DMS53 treated with DMSO at 0.1 percent for 48 hours (cell line): ENCODE measurements at regions not wholly inside any gene's neighbourhood (a gene's known extent, or its start where the extent isn't known, plus 50 kb on each side); places are given as distances from the start of the nearest gene placed in this dataset.

ENCODE experiments used
- DNase-seq: peaks from one replicate; lab custom pipeline; 2025; ENCODE audit not compliant: unreplicated experiment; lab: John Stamatoyannopoulos, UW

DNA sequence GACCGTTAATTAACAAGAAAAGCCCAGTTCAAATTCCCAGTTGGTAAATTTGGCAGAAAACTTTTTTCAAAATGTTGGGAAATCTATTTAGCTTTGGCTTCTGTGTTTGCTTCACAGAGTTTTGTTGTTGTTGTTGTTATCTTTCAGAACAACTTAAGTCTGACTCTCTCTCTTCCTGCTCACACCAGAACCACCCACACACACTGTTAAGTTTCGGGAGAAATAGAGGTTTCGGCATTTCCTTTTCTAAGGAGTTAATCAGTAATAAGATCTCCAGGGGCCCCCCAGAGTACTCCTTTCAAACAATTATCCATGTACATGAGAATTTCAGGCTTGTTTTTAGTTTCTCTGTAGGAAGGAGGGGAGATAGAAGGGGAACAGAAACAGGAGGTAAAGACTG, 106.2 kb upstream of the PTCHD1 start:
- no peak for DNase-seq

DNA sequence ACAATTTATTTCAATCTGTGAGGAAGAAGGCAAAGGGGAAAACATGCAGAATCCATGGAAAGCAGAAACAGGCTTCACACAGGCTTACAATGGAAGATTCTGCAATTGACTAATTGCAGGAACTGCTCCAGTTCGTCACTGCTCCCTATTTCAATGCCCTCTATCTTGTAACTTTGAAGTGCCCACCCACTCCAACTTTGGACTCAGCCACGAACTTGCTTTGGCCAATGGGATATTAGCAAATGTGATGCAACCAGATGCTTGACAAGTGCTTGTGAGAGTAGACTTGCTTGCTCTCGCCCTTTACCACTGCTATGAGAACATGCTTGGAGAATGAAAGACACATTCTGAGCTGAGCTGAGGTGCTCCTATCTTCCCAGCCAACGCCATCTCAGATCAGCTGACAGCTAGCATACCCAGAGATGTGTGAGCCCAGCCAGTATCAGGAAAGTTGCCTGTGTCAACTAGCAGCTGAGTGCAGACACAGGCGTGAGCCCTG, 105.7 kb upstream of the PTCHD1 start:
- DNase-seq: no peak

DNA sequence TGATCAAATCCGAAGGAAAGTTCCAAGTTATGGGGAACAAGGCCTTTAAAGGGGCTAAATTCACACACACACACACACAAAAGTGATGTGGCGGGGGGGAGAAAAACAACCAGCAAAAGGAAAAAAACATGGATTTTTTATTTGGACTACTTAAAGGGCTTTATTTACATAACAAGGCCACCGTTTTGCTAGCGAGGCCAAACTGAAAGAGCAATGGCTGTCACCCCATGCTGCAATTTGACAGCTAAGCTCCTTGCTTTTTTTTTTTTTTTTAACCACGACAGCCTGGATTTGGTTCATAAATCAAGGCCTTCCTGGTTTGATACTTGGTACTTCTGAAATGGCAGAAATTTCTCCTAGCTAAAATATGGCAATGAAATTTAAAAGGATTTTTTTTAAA, 99.6 kb upstream of the PTCHD1 start:
- DNase-seq: no peak

DNA sequence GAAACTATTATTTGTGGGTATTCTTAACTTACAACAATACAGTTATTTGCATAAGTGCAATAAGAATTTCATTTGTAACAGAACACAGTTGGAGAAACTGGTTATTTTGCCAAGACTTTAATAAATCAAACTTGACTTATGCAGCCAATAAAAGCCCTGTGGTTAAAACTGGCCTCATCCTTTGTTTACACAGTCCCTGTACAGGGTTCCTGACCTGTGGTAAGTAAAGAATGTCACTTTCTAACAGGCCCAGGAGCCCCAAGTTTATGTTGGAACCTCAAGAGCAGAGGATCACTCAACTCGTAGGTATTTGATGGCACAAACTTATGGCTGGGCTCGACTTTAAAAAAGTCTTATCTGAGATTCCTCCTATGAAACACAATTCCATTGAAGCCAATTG, 88.6 kb upstream of the PTCHD1 start:
- DNase-seq: no peak

DNA sequence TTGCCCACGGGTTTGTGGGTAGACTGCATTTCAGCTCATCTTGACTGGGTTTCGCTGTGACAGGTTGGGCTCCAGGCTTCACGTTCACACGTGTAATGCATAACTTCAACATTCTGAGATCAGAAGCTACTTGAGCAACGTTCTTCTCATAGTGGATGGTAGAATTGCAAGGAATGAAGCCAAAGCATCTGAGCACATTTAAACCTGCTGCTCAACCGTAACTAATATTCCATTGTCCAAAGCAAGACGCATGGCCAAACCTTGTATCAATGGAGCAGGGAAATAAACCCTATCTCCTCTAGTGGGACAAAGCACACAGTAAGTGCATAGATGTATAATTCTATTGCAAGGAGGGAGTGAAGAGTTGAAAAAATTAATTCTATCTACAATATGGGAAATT, 86.5 kb upstream of the PTCHD1 start:
- no peak for DNase-seq

DNA sequence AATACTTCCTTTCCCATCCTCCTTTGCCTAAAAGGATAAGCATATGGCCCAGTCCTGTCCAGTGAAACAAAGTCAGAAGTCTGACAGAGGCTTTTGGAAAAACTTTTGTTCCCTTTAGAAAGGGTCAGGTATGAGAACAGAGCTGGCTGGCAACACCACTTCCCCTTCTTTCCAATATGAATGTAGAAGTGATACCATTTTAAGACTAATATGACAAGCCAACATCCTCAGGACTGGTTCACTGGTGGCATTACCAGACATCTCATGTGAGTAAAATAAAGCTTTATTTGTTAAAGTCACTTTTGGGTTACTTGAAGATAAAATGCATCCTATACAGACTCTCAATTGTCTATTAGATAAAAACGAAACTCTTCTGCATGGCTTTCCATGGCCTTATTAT, 83.6 kb upstream of the PTCHD1 start:
- no peak for DNase-seq

DNA sequence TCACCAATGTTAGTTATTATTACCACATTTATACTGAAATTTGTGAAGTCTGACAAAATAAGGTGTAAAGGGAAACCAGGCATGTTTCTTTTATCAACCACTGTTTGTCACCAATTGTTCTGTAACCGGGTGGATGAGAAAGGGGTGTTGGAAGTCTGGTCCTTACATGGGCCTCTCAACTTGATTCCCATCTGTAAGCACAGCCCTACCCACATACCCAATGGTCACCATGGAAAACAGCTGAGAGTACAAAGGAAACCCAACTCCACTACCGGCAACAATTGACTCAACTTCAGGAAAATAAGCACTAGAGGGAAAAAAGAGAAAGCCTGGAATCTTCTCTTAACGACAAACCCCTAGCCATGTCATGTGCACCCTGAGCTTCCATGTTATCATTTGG, 70.8 kb upstream of the PTCHD1 start:
- DNase-seq: no peak

DNA sequence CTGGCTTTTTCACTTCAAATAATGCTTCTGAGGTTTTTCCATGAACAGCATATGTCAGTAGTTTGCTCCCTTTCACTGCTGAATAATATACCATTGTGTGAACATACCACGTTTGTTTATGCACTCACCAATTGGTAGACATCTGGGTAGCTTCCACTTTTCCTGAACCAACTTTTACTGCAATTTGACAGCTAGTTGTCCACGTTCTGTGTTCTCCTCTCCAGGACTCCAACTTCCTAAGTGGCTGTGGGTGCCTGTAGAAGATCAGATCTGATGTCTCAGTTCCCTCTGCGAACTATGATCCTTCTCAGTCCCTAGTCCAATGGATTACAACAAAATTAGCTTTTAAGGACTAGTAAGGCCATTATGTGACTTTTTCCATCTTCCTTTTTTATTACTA, 64.7 kb upstream of the PTCHD1 start:
- DNase-seq: no peak

DNA sequence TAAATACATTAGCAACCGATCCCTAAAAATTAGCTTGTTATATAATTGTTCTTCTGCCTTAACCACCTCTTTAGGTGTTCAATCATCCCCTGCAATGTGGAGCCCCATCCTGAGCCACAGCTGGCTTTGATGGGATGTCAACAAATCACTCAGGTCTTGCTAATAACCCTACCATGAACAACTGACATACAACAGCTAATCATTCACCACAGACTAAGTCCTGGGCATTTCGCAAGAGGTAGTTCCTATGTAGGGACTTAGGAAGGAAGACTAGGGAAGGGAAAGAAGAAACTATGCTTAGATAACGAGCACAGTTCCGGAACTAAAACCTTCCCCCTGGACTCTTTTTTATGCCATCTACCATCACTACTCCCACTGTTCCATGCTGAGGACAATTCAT, 63.6 kb upstream of the PTCHD1 start:
- no peak for DNase-seq

DNA sequence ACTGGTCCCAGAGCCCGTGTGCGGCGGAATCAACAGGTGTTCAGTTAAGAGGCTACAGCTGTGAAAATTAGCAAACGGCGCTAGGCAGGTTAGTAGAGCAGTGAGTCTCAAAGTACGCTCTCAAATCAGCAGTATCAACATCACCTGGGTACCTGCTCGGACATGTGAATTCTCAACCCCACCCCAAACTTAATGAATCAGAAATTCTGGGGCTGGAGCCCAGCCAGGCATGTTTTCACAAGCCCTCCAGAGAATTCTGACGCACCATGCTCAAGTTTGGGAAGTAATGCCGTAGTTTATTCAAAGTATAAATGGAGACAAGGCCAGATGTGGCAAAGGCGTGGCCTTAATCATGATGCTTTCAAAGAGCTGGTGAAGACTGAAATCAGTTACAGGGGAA, 58.2 kb upstream of the PTCHD1 start:
- no peak for DNase-seq
